ENCODE measurements at regions not wholly inside any gene's neighbourhood (a gene's known extent, or its start where the extent isn't known, plus 50 kb on each side); places are given as distances from the start of the nearest gene placed in this dataset.
"Not testable (repeated sequence)": the region's sequence is repeated elsewhere in the genome, so short reads cannot be mapped to it uniquely, and the experiment has no call there.

DNA sequence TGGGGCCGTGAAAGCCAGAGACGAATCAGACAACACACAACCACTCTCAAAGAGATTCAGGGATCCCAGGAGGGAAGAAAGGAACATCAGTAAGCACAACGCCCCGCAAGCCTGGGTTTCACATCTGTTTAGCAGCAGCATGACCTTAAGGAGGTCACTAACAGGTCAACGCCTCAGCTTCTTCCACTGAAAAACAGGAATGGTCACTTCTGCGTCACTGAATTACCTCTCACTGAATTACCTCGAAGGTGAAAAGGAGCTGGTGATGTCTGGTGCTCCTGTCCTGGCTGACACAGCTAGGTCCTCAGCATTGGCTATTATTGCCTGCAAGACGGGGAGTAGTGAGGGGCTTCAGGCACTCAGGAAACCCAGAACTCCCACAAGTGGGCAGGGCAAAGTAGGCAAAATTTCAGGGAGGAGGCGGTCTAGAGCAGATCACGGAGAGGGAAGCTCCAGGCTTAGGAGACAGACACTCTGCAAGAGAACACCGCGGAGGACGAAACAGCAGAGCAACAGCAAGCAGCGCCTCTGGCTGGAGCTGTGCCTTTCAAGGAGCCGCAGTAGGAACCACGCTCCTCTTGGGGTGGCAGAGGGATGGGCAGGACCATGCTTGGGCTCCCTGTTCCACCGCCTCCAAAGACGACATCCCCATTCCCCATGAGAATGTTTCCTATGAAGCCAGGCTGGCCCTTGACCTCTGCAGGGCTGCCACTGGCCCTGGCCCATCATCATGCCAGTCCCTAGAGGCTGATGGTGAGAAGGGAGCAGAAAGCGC is 108.4 kb downstream of the SINHCAF start:
- DNase-seq: no peak

DNA sequence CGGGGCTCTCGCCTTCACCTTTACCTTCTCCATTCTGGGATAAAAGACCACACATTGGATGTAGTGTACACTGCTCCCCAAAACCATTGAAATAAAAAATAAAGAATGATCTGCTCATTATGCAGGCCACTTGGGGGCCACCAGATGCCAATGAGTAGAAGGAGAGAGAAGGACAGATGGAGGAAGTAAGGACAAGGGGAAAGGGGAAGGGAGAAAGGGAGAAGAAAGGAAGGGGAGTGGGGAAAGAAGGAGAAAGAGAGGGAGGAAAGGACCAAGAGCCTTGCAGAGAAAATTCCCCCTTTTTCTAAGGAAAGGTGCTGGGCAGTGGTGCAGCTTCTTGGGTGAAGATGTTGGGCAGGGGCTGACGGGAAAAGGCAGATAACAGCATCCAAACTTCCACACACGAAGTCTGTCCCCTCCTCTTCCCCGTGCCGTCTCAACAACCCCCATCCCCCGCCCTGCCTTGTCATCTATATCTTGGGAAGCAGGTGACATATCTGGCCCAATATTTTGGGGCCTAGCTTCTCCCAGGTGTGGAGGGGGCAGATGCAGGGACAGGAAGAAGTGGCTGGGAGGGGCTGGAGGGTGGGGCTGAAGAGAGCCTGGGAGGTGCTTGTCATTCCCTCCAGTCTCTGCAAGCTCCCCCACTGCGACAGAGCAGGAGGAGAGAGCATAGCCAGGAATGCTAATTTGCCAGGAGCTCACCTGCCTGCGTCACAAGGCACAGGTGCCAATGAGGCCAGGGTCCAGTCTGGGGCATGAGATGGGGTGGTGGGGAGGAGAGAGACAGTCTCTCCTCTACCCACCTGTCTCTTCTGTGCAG is 107.5 kb downstream of the SINHCAF start:
- no peak for DNase-seq

DNA sequence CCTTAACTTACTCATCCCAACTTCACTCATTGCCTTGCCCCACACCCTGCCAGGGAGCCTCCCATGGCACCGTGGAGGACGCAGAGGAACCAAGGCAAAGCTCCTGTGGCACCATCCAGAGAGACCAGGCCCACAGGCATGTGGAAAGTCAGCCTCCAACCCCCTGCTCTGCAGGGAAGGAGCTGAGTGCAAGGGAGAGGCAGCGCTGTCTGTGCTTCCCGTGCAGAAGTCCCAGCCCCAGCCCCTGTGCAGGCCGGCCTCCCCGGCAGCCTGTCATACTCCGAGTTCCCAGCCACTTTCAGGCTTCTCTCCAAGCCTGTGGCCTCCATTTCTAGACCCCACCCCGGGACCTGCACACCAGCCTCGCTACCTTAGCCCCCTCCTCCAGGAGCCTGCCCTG is 106.4 kb downstream of the SINHCAF start:
- DNase-seq: no peak

DNA sequence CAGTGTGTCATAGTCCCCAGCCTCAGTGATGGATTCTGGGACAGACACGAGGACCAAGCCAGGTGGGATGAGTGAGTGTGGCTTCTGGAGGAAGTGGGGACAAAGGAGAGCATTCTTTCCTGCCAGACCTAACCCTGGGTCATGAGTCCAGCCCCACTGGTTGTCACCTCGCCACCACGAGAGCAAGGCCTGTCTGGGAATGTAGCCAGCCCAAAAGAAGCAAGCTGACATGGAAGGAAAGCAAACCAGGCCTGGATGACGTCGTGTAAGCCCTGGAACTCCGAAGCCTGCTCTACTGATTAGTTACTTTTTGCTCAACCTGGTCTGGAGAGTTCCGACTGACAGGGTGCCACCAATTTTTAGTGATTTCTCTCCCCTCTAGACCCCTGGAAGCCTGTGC is 105.9 kb downstream of the SINHCAF start:
- no peak for DNase-seq

DNA sequence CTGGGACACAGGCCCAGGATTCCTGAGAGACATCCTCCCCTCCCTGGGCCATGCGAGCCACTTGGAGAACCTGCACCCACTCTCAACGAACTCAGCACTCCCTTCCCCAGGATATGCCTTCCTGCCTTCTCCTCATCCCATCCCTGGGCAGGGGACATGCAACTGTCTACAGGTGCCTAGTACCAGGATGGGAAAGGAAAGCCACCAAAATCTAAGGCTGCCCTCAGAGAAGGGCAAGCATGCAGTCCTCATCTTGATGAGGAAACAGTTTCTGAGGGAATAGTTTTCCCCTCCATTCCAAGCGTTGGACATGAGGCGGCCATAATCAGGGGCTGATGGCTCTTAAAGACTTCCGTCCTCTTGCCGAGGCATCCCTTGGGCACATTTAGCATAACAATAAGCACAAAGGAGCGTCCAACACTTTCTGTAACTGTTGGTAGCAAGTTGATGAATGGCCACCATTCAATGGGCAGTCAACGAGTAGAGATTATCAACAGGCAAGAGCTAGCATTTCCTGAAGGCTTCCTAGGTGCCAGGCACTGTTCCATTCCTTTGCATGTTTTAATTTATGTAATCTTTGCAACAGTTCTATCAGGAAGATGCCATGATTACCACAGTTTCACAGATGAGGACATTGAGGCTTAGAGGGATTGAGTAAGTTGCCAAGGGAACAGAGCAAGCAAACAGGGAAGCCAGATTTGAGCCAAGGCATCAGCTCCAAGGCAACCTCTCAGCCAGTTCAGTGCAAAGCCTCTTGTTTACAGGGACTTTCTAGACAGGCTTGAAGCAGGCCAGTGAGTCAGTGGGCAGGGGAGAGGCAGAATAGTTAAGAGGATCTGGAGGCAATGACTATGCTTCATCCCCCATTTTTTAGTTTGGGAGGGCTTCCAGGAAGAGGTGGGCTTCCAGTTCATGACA is 105.1 kb downstream of the SINHCAF start:
- no peak for DNase-seq

DNA sequence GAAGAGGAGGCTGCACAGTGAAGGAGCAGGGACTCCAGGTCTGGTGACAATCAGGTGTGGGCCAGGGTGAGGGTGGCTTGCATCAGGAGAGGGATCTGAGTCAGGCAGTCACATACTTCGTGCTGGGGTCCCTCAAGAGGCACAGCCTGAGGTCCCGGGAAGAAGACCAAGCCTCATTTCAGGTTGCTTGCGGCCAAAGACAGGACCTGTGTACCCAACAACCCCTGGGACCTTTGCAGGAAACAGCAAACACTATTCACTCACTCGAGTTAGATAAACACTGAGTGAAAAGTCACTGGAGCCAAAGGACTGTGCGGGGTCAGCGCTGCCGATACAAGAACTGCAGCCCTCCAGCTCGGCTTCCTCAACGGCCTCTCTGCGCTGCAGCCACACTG is 104.4 kb downstream of the SINHCAF start:
- DNase-seq: no peak

DNA sequence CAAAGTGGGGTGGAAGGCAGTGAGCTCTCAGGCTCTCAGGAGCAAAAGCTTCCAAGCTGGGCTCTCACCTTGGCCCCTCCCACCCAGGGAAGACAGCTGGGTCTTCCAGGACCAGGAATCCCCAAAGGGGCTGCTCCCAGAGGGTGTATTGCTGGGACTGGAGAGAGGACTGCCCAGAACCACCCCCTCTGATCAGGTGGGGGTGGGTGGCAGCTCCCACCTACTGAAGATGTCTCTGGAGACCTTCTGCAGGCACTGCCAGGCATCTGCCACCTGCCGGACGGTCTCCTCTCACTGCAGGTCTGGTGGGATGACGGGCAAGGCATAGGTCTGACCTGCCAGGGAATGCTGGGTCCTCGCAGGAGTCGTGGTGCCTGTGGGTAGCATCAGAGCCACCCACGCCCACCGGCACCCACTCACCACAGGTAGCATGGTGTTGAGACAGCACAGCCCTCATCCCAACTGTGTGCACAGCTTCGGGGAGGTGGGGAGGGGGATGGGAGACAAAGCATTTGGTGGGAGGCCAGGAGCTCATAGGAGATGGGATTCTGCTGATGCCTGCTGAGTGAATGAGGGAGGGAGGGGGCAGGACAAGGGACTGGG is 103.2 kb downstream of the SINHCAF start:
- DNase-seq: no peak

DNA sequence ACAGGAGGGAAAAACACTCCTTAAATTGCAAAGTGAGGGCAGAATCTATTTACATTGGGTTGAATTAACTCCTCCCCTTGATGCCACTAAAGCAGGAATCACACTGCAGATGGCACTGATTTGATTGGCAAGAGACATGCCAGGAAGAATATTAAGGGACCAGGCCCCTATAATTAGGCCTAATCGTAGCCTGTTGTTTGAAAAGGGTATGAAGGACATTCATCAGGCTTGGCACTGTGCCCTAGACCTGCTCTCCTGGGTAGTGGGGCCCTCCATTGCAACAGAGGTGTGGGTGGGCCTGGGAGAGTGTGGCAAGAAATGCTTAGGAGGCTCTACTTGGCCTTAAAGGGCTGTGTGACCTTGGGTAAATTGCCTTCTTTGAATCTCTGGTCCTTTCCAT is 102.3 kb downstream of the SINHCAF start:
- not testable (repeated sequence) for DNase-seq

DNA sequence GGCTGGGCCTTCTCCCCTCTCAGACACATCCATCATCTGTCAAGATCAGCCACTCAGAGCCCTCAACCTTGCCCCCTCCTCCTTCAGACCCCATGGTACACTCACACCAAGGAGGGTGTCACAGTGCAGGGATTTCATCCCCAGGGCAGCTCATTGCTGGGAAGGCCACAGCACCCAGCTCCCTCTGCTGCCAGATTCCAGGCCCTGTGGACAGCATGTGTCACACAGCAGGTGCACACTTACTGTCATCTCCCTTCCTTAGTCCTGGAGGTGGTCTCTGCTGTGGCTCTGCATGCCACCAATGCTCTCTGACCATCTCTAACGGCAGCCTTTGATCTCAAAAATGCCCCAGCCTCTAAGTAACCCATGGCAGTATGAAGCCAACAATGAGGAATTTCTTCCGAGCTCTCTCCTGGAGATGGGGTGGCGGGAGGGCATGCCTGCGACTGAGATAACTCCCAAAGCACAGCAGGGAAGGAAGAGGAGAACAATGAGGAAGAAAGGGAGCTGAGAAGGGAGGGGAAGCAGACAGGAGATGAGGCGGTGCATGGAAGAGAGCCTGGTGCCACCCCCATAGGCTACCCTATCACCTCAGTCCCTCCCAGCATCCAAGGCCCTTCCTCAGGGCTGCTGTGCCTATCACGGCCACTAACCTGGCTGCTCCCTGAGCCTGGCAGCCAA is 101.0 kb downstream of the SINHCAF start:
- DNase-seq: no peak

DNA sequence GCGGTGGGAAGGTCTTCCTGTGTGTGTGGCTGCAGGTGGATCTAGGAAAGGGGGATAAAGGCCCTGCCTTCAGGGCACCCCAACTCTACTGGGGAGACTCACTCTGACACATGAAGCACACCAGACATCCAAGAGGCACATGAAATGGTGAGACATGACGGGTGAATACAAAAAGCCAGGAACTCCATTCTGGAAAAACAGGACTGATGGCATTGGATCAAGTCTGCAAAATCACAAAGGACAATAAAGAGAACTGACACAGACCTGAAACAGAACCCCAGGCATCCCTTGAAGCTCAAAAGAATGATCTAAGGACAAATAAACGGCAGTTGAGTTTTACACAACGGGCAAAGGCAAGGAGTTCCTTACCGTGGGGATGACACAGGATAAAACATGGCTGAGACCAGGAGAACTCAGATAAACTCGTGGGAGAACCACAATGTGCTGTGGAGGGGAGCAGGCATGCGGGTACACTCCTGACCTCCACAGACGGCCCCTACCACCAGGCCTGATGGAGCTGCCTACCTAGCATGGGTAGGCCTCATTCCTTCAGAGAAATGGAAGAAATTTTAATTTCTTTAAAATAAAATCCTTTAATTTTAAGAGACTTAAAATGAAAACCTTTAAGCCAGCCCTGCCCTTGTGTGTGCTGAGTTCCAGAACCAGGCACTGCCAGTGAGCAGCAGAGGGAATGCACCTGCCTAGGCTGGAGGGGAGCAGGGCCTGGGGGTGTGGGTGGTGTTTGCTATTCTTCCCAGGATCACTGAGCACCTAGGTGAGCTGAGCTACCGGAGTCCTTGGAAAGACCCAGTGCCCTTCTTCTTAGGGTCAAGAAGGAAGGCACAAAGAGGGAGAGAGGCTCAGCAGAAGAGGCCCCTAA is 100.1 kb downstream of the SINHCAF start:
- no peak for DNase-seq

DNA sequence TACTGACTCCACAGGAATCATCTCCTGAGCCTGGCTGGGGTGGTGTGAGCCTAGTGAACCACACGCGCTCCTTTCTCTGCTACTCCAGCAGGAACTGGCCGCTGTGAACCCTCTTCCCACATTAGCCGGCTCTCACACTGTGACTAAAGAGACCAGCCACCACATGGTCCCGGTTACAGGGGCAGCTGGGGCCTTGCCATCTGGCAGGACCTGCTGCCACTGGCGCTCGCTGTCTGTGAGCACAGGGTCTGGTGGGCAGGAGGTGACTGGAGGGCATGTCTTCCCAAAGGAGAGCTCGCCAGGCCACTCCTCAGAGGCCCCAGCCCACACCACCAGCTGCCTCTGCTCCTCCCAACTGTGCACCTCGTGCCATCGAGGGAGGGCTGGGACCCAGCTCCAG is 99.3 kb downstream of the SINHCAF start:
- DNase-seq: no peak

DNA sequence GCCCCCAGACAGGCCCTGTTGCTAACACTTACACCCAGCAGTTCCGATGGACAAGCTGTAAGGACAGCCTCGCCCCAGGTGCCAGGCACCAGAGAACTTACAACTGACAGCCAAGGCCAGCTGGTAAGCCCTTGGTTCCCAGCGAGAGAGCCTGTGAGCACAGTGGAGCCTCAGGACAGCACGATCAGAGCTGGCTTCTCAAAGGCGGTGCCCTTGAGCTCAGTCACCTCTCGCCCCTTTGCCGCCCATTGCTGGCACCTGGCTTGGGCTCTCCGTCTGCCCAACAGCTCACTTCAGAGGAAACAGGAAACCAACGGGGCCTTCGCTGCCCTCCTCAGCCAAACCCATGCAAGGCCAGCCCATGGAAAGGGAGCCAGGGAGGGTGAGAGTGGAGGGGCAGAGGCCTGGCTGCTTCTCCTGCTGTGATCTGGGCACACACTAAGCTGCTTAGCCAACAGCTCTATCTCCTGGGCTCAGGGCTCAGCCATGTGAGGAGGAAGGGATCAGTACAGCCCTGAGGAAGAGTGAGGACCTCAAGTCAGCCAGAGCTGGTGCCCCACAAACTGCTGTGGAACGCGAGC is 98.5 kb downstream of the SINHCAF start:
- no peak for DNase-seq

DNA sequence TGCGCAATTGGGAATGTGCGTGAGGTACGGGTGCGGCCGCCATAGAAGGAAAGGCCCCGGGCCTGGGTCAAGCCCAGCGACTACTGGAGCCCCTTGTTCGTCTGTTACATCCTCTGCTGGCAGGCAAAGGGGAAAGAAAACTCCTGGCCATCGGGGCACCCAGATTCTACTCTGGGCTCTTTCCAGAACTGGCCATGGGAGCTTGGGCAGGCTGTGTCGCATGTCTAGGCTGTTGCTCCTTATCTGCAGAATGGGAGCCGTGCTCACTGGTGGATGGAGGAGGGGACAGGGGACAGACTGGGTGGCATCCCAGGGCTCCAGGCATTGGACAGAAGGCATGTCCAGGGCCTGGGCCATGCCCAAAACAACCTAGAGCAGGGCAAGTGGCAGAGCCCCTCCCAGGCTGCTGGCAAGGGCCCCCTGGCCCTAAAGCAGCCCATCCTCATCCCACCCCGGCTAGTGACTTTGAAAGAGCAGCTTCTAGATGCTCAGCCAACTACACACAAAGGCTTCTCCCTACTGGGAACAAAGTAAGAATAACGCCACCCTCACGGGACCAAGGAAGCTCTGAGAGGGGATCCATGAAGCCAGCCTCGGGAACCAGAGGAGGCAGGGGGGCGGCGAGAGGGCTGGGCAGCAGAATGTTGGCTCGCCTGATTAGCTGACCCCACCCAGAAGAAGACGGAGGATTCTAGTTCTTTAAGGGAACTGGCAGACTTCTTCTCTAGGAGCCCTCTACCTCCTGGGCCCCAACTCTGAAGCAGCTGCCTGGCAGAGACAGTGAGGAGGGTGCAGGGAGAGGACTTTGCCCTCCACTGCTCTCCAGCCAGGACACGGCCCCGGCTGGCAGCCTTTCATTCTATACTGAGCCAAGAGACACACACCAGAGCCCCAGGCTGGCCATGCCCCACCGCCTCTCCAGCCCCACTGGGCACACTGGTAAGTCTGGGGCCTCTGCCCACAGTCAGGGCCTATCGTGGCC is 96.8 kb downstream of the SINHCAF start:
- no peak for DNase-seq

DNA sequence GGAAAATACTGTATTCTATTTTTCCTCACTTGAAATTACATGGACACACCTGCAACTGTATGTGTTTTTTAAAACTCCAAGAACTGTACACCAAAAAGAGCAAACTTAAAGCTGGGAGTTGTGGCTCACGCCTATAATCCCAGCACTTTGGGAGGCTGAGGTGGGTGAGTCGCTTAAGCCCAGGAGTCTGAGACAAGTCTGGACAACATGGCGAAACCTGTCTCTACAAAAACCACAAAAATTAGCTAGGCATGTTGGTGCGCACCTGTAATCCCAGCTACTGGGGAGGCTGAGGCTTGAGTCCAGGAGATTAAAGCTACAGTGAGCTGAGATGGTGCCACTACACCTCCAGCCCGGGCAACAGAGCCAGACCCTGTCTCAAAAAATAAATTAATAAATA is 95.9 kb downstream of the SINHCAF start:
- DNase-seq: no peak
